Liver (tissue), 8 donors: ENCODE measurements at regions not wholly inside any gene's neighbourhood (a gene's known extent, or its start where the extent isn't known, plus 50 kb on each side); places are given as distances from the start of the nearest gene placed in this dataset.

Source experiments
- DNase-seq: peaks from one replicate; pipeline ENCODE4 v3.0.0-alpha.2; 2017; ENCODE audit warnings: low spot score
- H3K27ac ChIP-seq, 2 donors: one replicate each; pipeline ENCODE4 v1.7.0; 2013; ENCODE audit warnings: inconsistent platforms in 2 of 2, low read length in 2 of 2, control low read depth in 1 of 2, low read depth in 1 of 2, mild to moderate bottlenecking in 1 of 2
- H3K27me3 ChIP-seq, 4 donors: one replicate each; pipeline versions ENCODE4 v1.6.1 to v1.7.0; 2013; ENCODE audit warnings: low read length in 3 of 4, inconsistent platforms in 1 of 4, mild to moderate bottlenecking in 1 of 4, moderate library complexity in 1 of 4; ENCODE audit not compliant: control insufficient read depth in 4 of 4, insufficient read depth in 4 of 4
- H3K36me3 ChIP-seq, 4 donors: one replicate each; pipeline versions ENCODE4 v1.6.1 to v1.7.0; 2013; ENCODE audit warnings: low read length in 3 of 4, mild to moderate bottlenecking in 3 of 4, low read depth in 1 of 4, moderate library complexity in 1 of 4; ENCODE audit not compliant: control insufficient read depth in 4 of 4, insufficient read depth in 3 of 4
- H3K4me1 ChIP-seq, 4 donors: one replicate each; pipeline versions ENCODE4 v1.6.1 to v1.7.0; 2013; ENCODE audit warnings: low read length in 3 of 4, mild to moderate bottlenecking in 3 of 4, moderate library complexity in 1 of 4; ENCODE audit not compliant: control insufficient read depth in 4 of 4, insufficient read depth in 4 of 4
- H3K4me3 ChIP-seq, 3 donors: one replicate each; pipeline versions ENCODE4 v1.6.1 to v1.7.0; 2013; ENCODE audit warnings: low read length in 3 of 3, control low read depth in 1 of 3, low read depth in 1 of 3, mild to moderate bottlenecking in 1 of 3
- H3K9ac ChIP-seq, 2 donors: one replicate each; pipeline ENCODE4 v1.7.0; 2013; ENCODE audit warnings: low read length in 2 of 2, mild to moderate bottlenecking in 2 of 2, moderate library complexity in 2 of 2, control low read depth in 1 of 2, low read depth in 1 of 2
- H3K9me3 ChIP-seq, 4 donors: one replicate each; pipeline versions ENCODE4 v1.6.1 to v1.7.0; 2013; ENCODE audit warnings: low read length in 3 of 4; ENCODE audit not compliant: control insufficient read depth in 4 of 4
- FOXA1 ChIP-seq: IDR thresholded peaks from 2 replicates; pipeline ENCODE4 v1.6.1; 2016; ENCODE audit warnings: antibody characterized with exemption
- FOXA2 ChIP-seq: IDR thresholded peaks from 2 replicates; pipeline ENCODE4 v1.6.1; 2016; ENCODE audit warnings: antibody characterized with exemption
- GABPA ChIP-seq, 2 donors: IDR thresholded peaks in 1 of 2; conservative IDR thresholded peaks in 1 of 2; 2 replicates each; pipeline ENCODE4 v1.6.1; 2016; ENCODE audit warnings: antibody characterized with exemption in 2 of 2, mild to moderate bottlenecking in 1 of 2, moderate library complexity in 1 of 2
- HNF4A ChIP-seq, 2 donors: conservative IDR thresholded peaks; 2 replicates each; pipeline ENCODE4 v1.6.1; 2016; ENCODE audit warnings: antibody characterized with exemption in 2 of 2, mild to moderate bottlenecking in 2 of 2
- JUND ChIP-seq, 2 donors: IDR thresholded peaks; 2 replicates each; pipeline ENCODE4 v1.6.1; 2016; ENCODE audit warnings: antibody characterized with exemption in 2 of 2
- NR2F2 ChIP-seq: IDR thresholded peaks from 2 replicates; pipeline ENCODE4 v1.6.1; 2016; ENCODE audit warnings: antibody characterized with exemption
- RAD21 ChIP-seq, 2 donors: IDR thresholded peaks; 2 replicates each; pipeline ENCODE4 v1.6.1; 2016; ENCODE audit warnings: antibody characterized with exemption in 2 of 2, mild to moderate bottlenecking in 2 of 2
- RXRA ChIP-seq, 2 donors: IDR thresholded peaks; 2 replicates each; pipeline ENCODE4 v1.6.1; 2017 to 2018; ENCODE audit warnings: antibody characterized with exemption in 2 of 2, mild to moderate bottlenecking in 1 of 2
- SP1 ChIP-seq: IDR thresholded peaks from 2 replicates; pipeline ENCODE4 v1.6.1; 2018; ENCODE audit warnings: antibody characterized with exemption, mild to moderate bottlenecking
- TAF1 ChIP-seq: conservative IDR thresholded peaks from 2 replicates; pipeline ENCODE4 v1.6.1; 2016; ENCODE audit warnings: antibody characterized with exemption, mild to moderate bottlenecking
- YY1 ChIP-seq: IDR thresholded peaks from 2 replicates; pipeline ENCODE4 v1.6.1; 2016; ENCODE audit warnings: antibody characterized with exemption, mild to moderate bottlenecking
- WGBS: extraction: QIAGEN DNeasy Blood & Tissue Kit; methylation state at CpG from one replicate; pipeline ENCODE4 v1.1.7; 2013; 5-methylcytosine and 5-hydroxymethylcytosine counted together
- TF ChIP-seq, protein P1 (sequence below): fragments of 150-350 bp; IDR thresholded peaks from 2 replicates; pipeline ENCODE4 v1.5.1; 2017; ENCODE audit warnings: improper control_type of control experiment, low read depth, low read length; ENCODE audit not compliant: missing input control
- TF ChIP-seq, protein P2 (sequence below): IDR thresholded peaks from 2 replicates; pipeline ENCODE4 v1.6.1; 2016; ENCODE audit warnings: antibody characterized with exemption, mild to moderate bottlenecking
- TF ChIP-seq, protein P3 (sequence below): IDR thresholded peaks from 2 replicates; pipeline ENCODE4 v1.6.1; 2016; ENCODE audit warnings: antibody characterized with exemption
- TF ChIP-seq, protein P4 (sequence below): IDR thresholded peaks from 2 replicates; pipeline ENCODE4 v1.6.1; 2016; ENCODE audit warnings: antibody characterized with exemption
- TF ChIP-seq, protein P5 (sequence below): IDR thresholded peaks from 2 replicates; pipeline ENCODE4 v1.6.1; 2016; ENCODE audit warnings: antibody characterized with exemption
- donor health status: healthy.
- donor health status: healthy.
- donor health status: healthy.
- donor health status: healthy.
- donor health status: healthy.

DNA sequence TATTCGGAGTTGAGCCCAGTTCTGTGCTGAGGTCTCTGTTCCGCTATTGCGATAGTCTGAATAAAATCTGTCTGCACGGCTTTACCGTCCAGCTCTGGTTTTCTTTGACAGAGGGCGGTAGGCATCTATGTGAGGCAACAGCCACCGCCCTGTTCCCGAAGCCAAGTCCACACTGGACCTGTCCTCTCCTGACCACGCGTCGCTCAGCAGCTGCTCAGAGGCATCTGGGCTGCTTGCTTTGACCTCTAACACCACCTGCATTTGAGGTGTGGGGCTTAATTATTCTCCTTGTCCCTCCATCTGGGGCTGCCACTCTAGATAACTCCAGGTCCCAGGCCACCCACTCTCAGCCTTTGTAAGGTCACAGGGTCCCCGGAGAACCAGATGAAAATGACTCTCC is 168.4 kb upstream of the SMIM23 start:
- peaks cover 0 to 4% (median 0%) of the 10 kb centered on the region in 4 donors for H3K27me3 ChIP-seq
- H3K27ac ChIP-seq: no peak overlapping the region
- H3K9ac ChIP-seq: no peak overlapping the region
- TF ChIP-seq, protein P1, sequence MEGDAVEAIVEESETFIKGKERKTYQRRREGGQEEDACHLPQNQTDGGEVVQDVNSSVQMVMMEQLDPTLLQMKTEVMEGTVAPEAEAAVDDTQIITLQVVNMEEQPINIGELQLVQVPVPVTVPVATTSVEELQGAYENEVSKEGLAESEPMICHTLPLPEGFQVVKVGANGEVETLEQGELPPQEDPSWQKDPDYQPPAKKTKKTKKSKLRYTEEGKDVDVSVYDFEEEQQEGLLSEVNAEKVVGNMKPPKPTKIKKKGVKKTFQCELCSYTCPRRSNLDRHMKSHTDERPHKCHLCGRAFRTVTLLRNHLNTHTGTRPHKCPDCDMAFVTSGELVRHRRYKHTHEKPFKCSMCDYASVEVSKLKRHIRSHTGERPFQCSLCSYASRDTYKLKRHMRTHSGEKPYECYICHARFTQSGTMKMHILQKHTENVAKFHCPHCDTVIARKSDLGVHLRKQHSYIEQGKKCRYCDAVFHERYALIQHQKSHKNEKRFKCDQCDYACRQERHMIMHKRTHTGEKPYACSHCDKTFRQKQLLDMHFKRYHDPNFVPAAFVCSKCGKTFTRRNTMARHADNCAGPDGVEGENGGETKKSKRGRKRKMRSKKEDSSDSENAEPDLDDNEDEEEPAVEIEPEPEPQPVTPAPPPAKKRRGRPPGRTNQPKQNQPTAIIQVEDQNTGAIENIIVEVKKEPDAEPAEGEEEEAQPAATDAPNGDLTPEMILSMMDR: no peak
- TF ChIP-seq, protein P2, sequence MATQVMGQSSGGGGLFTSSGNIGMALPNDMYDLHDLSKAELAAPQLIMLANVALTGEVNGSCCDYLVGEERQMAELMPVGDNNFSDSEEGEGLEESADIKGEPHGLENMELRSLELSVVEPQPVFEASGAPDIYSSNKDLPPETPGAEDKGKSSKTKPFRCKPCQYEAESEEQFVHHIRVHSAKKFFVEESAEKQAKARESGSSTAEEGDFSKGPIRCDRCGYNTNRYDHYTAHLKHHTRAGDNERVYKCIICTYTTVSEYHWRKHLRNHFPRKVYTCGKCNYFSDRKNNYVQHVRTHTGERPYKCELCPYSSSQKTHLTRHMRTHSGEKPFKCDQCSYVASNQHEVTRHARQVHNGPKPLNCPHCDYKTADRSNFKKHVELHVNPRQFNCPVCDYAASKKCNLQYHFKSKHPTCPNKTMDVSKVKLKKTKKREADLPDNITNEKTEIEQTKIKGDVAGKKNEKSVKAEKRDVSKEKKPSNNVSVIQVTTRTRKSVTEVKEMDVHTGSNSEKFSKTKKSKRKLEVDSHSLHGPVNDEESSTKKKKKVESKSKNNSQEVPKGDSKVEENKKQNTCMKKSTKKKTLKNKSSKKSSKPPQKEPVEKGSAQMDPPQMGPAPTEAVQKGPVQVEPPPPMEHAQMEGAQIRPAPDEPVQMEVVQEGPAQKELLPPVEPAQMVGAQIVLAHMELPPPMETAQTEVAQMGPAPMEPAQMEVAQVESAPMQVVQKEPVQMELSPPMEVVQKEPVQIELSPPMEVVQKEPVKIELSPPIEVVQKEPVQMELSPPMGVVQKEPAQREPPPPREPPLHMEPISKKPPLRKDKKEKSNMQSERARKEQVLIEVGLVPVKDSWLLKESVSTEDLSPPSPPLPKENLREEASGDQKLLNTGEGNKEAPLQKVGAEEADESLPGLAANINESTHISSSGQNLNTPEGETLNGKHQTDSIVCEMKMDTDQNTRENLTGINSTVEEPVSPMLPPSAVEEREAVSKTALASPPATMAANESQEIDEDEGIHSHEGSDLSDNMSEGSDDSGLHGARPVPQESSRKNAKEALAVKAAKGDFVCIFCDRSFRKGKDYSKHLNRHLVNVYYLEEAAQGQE: no peak
- TF ChIP-seq RAD21 (IDR thresholded peaks at IDR 0.05) (no peak), FOXA1 (no peak), HNF4A (conservative IDR thresholded peaks at IDR 0.05) (no peak), SP1 (no peak), FOXA2 (no peak), NR2F2 (no peak), TAF1 (no peak), GABPA (IDR thresholded peaks at IDR 0.05 in 1 of 2, conservative IDR thresholded peaks at IDR 0.05 in 1 of 2) (no peak), RXRA (IDR thresholded peaks at IDR 0.05) (no peak), YY1 (no peak), JUND (IDR thresholded peaks at IDR 0.05) (no peak)
- TF ChIP-seq, protein P3, sequence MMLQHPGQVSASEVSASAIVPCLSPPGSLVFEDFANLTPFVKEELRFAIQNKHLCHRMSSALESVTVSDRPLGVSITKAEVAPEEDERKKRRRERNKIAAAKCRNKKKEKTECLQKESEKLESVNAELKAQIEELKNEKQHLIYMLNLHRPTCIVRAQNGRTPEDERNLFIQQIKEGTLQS: no peak
- TF ChIP-seq, protein P4, sequence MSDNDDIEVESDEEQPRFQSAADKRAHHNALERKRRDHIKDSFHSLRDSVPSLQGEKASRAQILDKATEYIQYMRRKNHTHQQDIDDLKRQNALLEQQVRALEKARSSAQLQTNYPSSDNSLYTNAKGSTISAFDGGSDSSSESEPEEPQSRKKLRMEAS: no peak
- no peaks in the 10 kb centered on the region for H3K9me3 ChIP-seq
- DNase-seq: no peak
- WGBS: 83% methylated on average over 12 of the region's 12 CpGs
- no peaks in the 10 kb centered on the region for H3K4me1 ChIP-seq
- H3K36me3 ChIP-seq: no peaks in the 10 kb centered on the region
- H3K4me3 ChIP-seq: no peak overlapping the region

DNA sequence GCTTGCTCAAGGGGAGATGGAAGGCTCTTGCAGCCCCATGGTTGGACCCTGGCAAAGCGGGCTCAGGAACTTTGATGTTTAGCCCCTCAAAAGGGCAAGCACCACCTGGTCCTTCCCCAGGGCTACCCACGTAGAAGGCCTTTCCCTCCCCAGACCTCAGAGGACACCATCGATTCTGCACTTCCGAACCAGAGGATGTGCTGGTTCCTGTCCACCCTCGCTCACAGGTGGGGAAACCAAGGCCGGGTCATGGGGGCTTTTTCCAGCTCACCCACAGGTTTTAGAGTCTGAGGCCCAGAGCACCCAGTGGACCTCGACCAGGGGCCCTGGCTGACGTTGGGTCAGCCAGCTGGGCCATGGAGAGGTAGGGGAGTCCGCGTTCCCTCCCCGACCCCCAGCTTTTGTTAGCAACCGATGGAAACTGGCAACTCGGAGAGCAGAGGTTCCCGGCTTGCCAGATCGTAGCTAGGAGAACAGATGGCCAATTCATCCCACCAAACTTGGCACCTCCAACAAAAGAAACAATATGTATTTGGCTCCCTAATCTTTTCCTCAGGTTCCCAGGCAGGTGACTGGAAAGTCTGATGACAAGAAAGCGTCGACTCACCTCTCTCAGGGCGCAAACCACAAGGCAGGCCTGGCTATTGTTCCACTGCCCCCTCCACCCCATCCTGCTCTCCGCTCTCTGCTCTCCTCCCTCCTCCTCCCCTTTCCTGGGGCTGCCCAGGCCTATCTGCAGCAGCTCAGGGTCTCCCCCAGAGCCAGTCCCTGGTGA is 167.6 kb upstream of the SMIM23 start:
- no peaks in the 10 kb centered on the region for H3K4me1 ChIP-seq
- H3K4me3 ChIP-seq: no peak overlapping the region
- no peak overlapping the region for H3K9ac ChIP-seq
- peaks cover 0 to 4% (median 0%) of the 10 kb centered on the region in 4 donors for H3K27me3 ChIP-seq
- WGBS: 88% methylated on average over 19 of the region's 19 CpGs
- H3K9me3 ChIP-seq: no peaks in the 10 kb centered on the region
- no peak overlapping the region for H3K27ac ChIP-seq
- H3K36me3 ChIP-seq: no peaks in the 10 kb centered on the region
- no peak for DNase-seq
- TF ChIP-seq RAD21 (IDR thresholded peaks at IDR 0.05) (no peak), FOXA2 (no peak), FOXA1 (no peak), YY1 (no peak), TAF1 (no peak), SP1 (no peak)
- TF ChIP-seq, protein P2: no peak
- TF ChIP-seq, protein P5, sequence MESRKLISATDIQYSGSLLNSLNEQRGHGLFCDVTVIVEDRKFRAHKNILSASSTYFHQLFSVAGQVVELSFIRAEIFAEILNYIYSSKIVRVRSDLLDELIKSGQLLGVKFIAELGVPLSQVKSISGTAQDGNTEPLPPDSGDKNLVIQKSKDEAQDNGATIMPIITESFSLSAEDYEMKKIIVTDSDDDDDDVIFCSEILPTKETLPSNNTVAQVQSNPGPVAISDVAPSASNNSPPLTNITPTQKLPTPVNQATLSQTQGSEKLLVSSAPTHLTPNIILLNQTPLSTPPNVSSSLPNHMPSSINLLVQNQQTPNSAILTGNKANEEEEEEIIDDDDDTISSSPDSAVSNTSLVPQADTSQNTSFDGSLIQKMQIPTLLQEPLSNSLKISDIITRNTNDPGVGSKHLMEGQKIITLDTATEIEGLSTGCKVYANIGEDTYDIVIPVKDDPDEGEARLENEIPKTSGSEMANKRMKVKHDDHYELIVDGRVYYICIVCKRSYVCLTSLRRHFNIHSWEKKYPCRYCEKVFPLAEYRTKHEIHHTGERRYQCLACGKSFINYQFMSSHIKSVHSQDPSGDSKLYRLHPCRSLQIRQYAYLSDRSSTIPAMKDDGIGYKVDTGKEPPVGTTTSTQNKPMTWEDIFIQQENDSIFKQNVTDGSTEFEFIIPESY: no peak
- TF ChIP-seq, protein P3: no peak
- TF ChIP-seq, protein P4: no peak
